Activated CD4-positive, CD25-positive, alpha-beta regulatory T cell treated with anti-CD3 and anti-CD28 coated beads, Interleukin-2, amount 50 U/mL, for 16 hours (primary cell): ENCODE measurements at regions not wholly inside any gene's neighbourhood (a gene's known extent, or its start where the extent isn't known, plus 50 kb on each side); places are given as distances from the start of the nearest gene placed in this dataset.
"Not testable (repeated sequence)": the region's sequence is repeated elsewhere in the genome, so short reads cannot be mapped to it uniquely, and the experiment has no call there.

Source experiments
- DNase-seq: peaks from one replicate; pipeline ENCODE4 v3.0.0-alpha.2; 2020; ENCODE audit warnings: low read depth, low spot score

- no peak for DNase-seq
Measured at GRCh38 chr20:59460352-59460751, 144.0 kb upstream of the PHACTR3 start.

DNA sequence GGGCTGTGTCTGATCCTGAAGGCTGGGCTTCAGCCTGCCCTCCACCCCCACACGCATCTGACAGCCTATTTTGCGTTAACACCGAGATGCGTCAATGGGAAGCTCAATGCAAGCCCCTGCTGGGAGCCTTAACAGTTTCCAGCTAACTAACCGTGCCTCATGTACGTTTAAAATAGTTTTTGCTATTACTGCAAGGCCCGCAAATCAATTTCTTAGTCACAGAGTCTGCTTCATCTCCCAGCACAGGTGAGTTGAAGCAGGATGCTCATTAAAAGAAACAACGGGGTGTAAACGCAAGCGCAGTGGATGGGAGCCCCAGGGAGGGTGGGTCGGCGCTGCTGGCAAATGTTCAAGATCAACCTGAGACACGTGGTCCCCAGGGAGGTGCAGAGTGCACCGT lies 142.8 kb upstream of the PHACTR3 start:
- no peak for DNase-seq

DNA sequence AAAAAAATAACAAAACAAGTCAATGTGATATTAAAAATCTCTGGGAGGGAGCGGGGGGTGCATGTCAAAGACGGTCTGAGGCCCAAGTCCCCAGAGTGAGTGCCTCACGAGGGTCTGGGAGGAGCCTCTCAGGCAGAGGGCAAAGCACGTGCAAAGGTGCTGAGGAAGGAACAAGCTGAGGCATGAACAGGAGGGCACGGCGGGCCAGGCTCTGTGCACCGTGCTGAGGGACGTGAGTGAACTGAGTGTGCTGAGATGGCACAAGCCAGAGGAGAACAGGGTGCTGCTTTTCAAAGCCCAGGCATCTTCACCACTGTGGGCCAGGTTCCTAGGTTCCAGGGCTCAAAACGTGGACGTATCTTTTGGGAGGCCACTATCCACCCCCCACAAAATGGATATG lies 142.1 kb upstream of the PHACTR3 start:
- DNase-seq, result no peak

DNA sequence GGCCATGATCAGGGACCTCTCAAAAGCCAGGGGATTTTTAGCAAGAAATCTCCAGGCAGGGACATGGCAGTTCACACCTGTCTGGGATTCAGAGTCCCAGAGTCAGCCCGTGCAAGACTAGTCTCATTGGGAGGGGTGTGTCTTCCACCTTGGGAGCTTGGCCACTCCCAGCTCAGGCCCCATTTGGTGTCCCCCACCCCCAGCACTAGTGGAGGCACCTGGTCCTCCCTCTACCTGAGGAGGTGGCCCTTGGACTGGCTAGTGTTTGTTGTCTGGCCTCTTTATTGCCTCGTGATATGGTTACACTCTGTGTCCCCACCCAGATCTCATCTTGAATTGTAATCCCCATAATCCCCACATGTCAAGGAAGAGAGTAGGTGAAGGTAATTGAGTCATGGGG lies 140.8 kb upstream of the PHACTR3 start:
- no peak for DNase-seq

GRCh38 chr20:59466107-59466815 lies 138.1 kb upstream of the PHACTR3 start:
- DNase-seq, result no peak

DNA sequence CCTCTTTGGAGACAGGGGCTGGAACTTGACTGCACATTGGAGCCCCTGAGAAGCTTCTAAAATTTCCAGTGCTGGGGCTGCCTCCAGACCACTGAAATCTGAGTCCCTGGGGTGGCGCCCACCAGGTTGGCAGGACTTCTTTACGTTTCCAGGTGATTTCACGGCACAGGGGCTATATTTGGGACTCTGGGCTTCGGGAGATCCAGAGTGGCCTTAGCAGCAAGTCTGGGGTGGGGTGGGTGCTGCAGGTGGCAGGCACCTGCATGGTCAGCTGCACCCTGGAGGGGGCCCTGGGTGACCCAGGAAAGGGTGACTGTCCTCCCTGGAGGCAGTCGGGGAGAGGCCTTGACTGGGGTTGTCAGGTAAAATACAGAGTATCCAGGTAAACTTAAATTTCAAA lies 135.5 kb upstream of the PHACTR3 start:
- DNase-seq, result no peak

GRCh38 chr20:59469267-59470252 lies 134.8 kb upstream of the PHACTR3 start:
- DNase-seq, result no peak

DNA sequence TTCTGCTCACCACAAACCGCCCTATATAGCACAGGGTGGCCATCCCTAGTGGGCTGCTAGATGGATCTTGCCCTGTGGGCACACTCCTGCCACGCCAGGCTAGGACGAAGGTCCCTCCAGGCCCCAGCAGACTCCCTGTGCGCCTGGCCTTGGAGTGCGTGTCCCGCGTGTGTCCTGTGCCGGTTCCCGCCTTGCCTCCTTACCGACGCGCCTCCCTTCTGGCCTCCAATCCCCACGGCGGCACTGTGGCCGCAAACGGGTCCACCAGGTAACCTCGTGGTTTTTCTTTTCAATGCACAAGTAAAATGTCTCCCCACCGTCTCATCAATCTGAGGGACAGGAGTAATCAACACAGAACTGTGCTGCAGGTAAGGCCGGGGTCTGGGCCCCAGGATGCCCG lies 133.8 kb upstream of the PHACTR3 start:
- no peak for DNase-seq

- DNase-seq, result no peak
Measured at GRCh38 chr20:59471653-59472421, 132.5 kb upstream of the PHACTR3 start.

GRCh38 chr20:59473742-59474141 lies 130.6 kb upstream of the PHACTR3 start:
- no peak for DNase-seq

DNA sequence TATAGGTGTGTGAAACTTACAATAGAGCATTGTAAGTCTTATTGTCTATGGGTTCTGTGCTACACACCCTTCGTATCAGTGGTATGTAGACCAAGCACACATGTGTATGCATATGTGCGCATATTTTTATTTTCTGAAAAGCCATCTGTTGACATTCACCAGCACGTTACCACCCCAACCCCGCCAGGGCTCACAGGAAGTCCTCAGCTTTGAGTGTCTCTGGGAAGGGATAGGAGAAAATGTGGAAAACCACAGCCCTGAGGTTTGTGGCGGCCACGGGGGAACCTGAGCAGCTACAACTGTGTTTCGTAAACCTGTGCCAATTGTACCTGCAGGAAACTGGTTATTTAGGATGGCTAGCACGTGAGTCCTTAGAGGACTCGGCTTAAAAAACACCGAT lies 123.3 kb upstream of the PHACTR3 start:
- no peak for DNase-seq

- DNase-seq, result no peak
Measured at GRCh38 chr20:59481477-59482018, 122.8 kb upstream of the PHACTR3 start.

- no peak for DNase-seq
Measured at GRCh38 chr20:59482351-59483187, 121.8 kb upstream of the PHACTR3 start.

DNA sequence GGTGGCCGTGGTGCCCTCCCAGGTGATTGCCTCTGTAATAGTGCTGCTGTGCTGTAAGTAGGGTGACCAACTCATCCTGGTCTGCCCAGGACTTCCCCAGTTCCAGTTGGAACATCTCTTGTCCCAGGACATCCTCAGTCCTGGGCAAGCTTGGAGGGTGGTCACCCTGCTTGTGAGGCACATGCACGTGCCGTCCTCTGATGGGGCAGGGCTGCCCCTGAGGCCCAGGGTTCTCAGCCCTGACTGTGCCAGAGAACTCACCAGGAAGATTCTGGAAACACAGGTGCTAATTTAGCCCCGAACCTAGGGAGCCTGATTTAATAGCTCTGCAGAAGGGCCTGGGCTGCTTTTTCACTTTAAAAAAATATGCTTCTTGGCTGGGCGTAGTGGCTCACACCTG lies 120.9 kb upstream of the PHACTR3 start:
- DNase-seq, result no peak

- DNase-seq, result no peak
Measured at GRCh38 chr20:59484228-59484627, 120.1 kb upstream of the PHACTR3 start.

DNA sequence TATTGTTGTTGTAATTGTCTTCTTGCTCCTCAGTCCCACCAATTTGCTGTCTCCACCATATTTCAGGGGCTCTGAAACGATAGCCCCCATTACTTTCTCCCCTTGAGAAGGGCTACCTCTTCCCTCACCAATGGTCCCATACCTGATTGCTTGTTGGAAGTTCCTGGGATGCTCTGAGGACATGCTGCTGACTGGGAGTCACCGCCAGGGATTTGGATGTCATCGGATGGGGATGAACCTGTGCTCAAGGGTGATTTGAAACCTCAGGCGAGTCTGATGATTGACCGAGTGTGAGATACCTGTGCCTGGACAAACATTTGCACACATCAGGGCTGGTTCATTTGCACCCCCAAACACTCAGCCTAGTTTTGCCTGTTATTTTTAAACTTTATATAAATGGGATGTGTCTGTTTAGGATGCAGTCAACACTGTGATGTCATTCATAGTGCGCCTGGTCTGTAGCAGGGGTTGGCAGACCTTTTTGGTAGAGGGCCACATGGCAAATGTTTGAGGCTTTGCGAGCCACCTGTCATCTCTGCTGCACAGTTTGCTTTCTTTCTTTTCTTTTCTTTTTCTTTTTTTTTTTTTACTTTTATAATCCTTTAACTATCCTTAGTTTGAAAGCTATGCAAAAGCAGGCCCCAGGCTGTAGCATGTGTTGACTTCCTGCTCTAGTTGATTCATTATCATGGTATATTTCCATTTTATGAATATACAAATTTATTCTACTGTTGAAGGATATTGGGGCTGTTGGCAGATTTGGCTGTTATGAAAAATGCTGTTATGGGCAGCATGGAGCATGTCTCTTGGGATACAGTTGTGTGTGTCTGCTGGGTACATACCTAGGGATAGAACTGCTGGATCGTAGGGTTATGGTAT lies 118.5 kb upstream of the PHACTR3 start:
- DNase-seq, result no peak

- not testable (repeated sequence) for DNase-seq
Measured at GRCh38 chr20:59488459-59488858, 115.9 kb upstream of the PHACTR3 start.

DNA sequence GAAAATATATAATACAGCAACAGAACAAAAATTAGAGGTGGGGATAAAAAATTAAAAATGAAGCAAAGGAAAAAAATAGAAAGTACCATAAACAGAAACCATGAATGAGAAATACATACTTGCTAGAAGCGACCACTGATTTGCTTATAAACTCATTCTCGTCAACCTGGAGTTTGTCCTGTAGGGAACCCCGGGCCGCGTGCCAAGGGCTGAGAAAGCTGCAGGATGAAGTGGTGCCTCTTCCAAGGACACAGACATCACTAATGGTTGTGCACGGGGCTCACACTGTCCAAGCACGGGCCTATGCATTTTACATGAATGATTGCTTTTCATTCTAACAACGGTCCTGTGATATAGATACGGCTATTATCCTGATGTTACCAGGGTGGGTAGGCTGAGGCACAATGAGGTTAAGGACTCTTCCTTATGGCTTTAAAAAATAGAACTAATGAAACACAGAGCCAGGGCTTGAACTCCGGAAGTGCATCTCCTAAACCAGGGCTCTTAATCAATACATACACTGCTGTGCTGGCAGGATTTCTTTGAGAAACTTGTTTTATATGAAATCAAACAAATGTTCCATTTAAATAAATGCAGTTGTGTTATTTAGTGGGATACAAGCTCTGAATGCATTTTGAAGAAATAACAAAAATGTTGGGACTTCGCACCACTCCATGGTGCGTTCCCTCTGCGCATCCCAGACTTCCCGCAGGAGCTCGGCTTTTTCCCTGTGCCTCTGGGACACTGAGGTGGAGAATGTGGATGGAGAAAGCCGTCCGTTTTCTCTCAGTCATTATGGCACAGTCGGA lies 113.9 kb upstream of the PHACTR3 start:
- not testable (repeated sequence) for DNase-seq

GRCh38 chr20:59491884-59492283 lies 112.5 kb upstream of the PHACTR3 start:
- no peak for DNase-seq
